ENCODE measurements at regions not wholly inside any gene's neighbourhood (a gene's known extent, or its start where the extent isn't known, plus 50 kb on each side); places are given as distances from the start of the nearest gene placed in this dataset.
"Not testable (repeated sequence)": the region's sequence is repeated elsewhere in the genome, so short reads cannot be mapped to it uniquely, and the experiment has no call there.

- DNase-seq (ENCODE audit: low spot score): no peak
Measured at GRCh38 chr2:13218205-13218604, 501.5 kb downstream of the TRIB2 start.

GRCh38 chr2:13227578-13227977 is 510.8 kb downstream of the TRIB2 start:
- no peak for DNase-seq (ENCODE audit: low spot score)

GRCh38 chr2:13230221-13230620 is 513.5 kb downstream of the TRIB2 start:
- DNase-seq (ENCODE audit: low spot score): no peak

- DNase-seq (ENCODE audit: low spot score): no peak
Measured at GRCh38 chr2:13240061-13240460, 523.3 kb downstream of the TRIB2 start.

DNA sequence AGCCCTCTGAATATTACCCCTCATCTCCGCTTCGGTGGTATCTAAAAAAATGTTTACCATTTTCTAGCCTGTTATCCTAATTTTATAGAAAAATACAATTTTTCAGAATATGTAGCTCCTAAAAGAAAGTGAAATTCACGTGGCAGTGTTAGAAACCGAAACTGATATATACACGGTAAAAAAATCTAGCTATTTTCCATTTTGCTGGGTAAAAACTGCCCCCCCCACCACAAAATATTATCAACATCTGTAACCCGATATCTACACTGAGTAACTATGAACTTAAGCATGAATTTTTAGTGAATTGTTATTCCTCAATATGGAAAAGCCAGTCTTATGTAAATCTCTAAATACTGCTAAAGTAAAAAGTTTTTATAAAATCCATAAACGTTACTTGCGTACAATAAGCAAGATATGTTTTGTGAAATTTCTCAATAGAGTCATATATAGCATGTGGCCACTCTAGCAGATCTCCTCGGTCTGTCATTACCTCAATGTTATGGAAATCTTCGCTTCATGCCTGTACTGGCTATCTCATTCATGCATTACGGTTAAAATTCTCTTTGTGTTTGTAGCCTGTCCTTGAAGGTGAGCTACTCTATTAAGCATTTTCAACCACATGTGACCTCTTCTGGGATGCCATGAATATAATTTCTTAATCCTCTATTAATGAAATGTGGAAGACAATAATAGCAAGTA is 524.2 kb downstream of the TRIB2 start:
- DNase-seq (ENCODE audit: low spot score): peak; percentile 9

DNA sequence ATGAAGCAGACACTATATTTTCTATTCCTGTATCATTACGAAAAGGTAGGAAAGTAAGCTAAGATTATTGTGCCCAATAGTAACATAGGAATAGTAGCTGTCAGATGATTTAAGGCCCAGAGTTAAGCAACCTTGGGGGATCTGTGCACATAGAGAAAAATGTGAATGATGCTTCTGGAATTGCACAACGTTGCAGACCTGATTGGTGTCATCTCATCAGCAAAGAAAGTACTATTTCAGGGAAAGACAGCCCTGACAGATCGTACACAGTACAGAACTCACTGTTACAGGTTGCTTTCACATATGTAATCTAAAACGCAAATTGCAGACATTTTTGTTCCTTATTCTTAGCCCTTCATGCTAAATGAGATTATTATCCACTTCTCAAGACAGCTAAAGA is 535.9 kb downstream of the TRIB2 start:
- DNase-seq (ENCODE audit: low spot score): no peak

GRCh38 chr2:13255485-13255884 is 538.7 kb downstream of the TRIB2 start:
- peak; percentile 1 for DNase-seq (ENCODE audit: low spot score)

DNA sequence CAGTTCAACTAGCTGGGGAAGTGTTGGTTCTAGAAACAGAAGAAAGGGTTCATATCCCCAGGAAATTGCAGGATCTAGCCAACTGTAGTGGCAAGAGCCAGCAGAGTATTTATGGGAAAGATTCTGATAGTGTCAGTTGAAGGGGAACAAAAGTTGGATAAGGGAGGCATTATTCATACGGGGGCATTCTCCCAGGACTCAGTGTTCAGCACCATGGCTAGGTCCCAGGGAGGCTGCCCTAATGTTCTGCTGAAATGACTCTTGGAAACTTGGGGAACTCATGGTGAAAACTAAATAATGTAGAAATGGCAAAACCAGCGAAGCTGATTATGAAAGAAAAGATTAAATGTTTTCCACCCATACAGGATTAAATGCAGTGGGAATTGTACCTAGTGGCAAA is 543.7 kb downstream of the TRIB2 start:
- DNase-seq (ENCODE audit: low spot score): no peak

- DNase-seq (ENCODE audit: low spot score): no peak
Measured at GRCh38 chr2:13266166-13266565, 549.4 kb downstream of the TRIB2 start.

- no peak for DNase-seq (ENCODE audit: low spot score)
Measured at GRCh38 chr2:13284688-13285087, 568.0 kb downstream of the TRIB2 start.

DNA sequence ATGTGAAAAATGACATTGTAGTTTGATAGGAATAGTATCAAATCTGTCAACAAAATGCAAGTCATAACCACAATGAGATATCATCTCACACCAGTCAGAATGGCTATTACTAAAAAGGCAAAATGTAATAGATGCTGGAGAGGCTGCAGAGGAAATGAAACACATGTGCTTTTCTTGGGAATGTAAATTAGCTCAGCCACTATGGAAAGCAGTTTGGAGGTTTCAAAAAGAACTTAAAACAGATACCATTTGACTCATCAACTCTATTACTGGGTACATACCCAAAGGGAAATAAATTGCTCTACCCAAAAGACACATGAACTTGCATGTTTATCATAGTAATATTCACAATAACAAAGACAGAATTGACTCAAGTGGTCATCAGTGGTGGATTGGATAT is 572.6 kb downstream of the TRIB2 start:
- DNase-seq (ENCODE audit: low spot score): no peak

DNA sequence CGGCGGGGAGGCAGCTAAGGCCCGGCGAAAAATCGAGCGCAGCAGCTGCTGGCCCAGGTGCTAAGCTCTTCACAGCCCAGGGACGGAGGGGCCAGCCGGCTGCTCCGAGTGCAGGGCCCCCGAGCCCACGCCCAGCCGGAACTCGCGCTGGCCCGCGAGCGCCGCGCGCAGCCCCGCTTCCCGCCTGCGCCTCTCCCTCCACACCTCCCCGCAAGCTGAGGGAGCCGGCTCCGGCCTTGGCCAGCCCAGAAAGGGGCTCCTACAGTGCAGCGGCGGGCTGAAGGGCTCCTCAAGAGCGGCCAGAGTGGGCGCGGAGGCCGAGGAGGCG is 591.7 kb downstream of the TRIB2 start:
- not testable (repeated sequence) for DNase-seq (ENCODE audit: low spot score)

GRCh38 chr2:13308989-13309388 is 592.3 kb downstream of the TRIB2 start:
- DNase-seq (ENCODE audit: low spot score): no peak

DNA sequence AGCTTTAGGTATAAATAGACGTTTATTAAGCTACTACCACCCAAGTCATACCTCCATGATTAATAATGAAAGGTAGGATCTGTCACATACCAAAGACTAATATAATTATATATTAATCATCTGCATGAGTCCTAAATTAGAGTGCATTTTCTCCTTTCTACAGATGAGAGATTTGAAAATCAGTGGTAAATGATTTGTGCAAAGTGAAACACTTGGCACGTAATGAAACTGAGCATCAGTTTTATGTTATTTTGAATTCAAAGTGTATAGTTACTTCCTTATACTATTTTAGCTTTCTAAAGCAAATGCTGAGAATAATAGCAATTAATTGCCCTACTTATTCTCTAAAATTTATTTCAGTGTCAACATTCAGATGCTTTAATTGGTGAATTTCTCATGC is 615.3 kb downstream of the TRIB2 start:
- DNase-seq (ENCODE audit: low spot score): no peak

- DNase-seq (ENCODE audit: low spot score): not testable (repeated sequence)
Measured at GRCh38 chr2:13334071-13334470, 617.3 kb downstream of the TRIB2 start.

DNA sequence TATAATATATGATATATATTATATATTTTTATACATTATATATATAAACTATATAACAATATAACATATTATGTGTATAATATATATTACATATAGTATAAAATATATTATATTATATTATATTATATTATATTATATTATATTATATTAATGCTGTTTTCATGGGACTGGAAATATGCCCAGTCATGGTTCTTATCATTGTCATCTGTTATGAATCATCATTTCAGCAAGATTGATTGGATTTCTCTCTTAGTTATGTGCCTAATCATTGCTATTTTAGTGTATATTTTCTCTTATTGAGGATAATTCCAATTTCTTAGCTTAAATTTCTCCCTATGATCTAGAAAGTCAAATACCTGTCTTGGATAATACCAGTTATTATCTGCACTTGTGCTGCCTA is 617.8 kb downstream of the TRIB2 start:
- DNase-seq (ENCODE audit: low spot score): no peak

- DNase-seq (ENCODE audit: low spot score): no peak
Measured at GRCh38 chr2:13335862-13336535, 619.3 kb downstream of the TRIB2 start.

GRCh38 chr2:13351068-13351467 is 634.3 kb downstream of the TRIB2 start:
- no peak for DNase-seq (ENCODE audit: low spot score)

GRCh38 chr2:13353083-13353482 is 636.3 kb downstream of the TRIB2 start:
- no peak for DNase-seq (ENCODE audit: low spot score)

- DNase-seq (ENCODE audit: low spot score): no peak
Measured at GRCh38 chr2:13354031-13354430, 637.3 kb downstream of the TRIB2 start.

- DNase-seq (ENCODE audit: low spot score): not testable (repeated sequence)
Measured at GRCh38 chr2:13381928-13382327, 665.2 kb downstream of the TRIB2 start.

- DNase-seq (ENCODE audit: low spot score): not testable (repeated sequence)
Measured at GRCh38 chr2:13389172-13389571, 672.4 kb downstream of the TRIB2 start.

DNA sequence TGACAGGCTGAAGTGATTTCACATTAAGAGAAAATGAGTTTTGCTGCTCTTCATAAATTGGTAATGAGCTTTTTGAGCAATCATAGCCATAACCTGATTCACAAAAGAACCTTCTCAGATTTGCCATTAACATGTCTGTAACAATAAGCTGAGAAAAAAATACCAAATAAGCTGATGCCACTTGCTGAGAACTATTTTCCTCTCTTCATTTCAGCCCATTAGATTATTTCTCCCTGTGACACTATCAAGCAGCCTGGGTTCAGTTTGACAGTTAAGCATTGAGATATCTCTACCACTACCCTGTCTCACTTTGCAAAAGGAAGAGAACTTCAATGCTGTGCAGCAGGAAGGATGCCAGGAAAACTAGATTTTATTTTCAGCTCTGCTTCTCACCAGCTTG is 673.9 kb downstream of the TRIB2 start:
- DNase-seq (ENCODE audit: low spot score): no peak

GRCh38 chr2:13401312-13401711 is 684.6 kb downstream of the TRIB2 start:
- no peak for DNase-seq (ENCODE audit: low spot score)
